ENCODE measurements at regions not wholly inside any gene's neighbourhood (a gene's known extent, or its start where the extent isn't known, plus 50 kb on each side); places are given as distances from the start of the nearest gene placed in this dataset.

GRCh38 chr9:92242260-92243136 is 51.0 kb downstream of the IARS1 start:
- intact Hi-C loops (cut with DNase I), result no loop called here
- DNase-seq (ENCODE audit: extremely low spot score in 2 of 2), result no peak
- H3K9me3 ChIP-seq, result no peaks in the 10 kb centered on the region
- TF ChIP-seq CTCF (IDR thresholded peaks at IDR 0.05), result peak in 1 of 3 experiments; percentile 33
- TF ChIP-seq POLR2A (IDR thresholded peaks at IDR 0.05), result no peak
- no peak overlapping the region for H3K4me3 ChIP-seq
- H3K36me3 ChIP-seq, result peaks cover 2 to 93% of the 10 kb centered on the region in 2 donors
- H3K27ac ChIP-seq, result no peak overlapping the region
- no peaks in the 10 kb centered on the region for H3K27me3 ChIP-seq
- no peaks in the 10 kb centered on the region for H3K4me1 ChIP-seq

GRCh38 chr9:92236915-92237314 is 56.6 kb downstream of the IARS1 start:
- no peak for TF ChIP-seq CTCF (IDR thresholded peaks at IDR 0.05)
- TF ChIP-seq POLR2A (IDR thresholded peaks at IDR 0.05), result no peak
- TF ChIP-seq POLR2AphosphoS5 (IDR thresholded peaks at IDR 0.05; ENCODE audit: insufficient read depth in 1 of 2, low read depth in 1 of 2), result no peak
- intact Hi-C loops (cut with DNase I), result no loop called here
- H3K36me3 ChIP-seq, result peaks cover 0 to 51% of the 10 kb centered on the region in 2 donors

GRCh38 chr9:92236465-92236864 is 57.0 kb downstream of the IARS1 start:
- intact Hi-C loops (cut with DNase I), result no loop called here
- H3K36me3 ChIP-seq, result peaks cover 0 to 46% of the 10 kb centered on the region in 2 donors
- DNase-seq (ENCODE audit: extremely low spot score in 2 of 2), result no peak

More at GRCh38 chr9:92236915-92237314, 56.6 kb downstream of the IARS1 start:
- Histone ChIP-seq H3K4me3 (no peak overlapping the region), H3K27me3 (no peaks in the 10 kb centered on the region), H3K4me1 (no peaks in the 10 kb centered on the region), H3K27ac (no peak overlapping the region), H3K9me3 (no peaks in the 10 kb centered on the region)
- DNase-seq (ENCODE audit: extremely low spot score in 2 of 2), result no peak

GRCh38 chr9:92234514-92234913 is 59.0 kb downstream of the IARS1 start:
- Histone ChIP-seq H3K4me3 (no peak overlapping the region), H3K36me3 (peaks cover 0 to 29% of the 10 kb centered on the region in 2 donors), H3K27ac (no peak overlapping the region), H3K9me3 (no peaks in the 10 kb centered on the region), H3K27me3 (no peaks in the 10 kb centered on the region), H3K4me1 (no peaks in the 10 kb centered on the region)
- DNase-seq (ENCODE audit: extremely low spot score in 2 of 2), result no peak
- intact Hi-C loops (cut with DNase I), result no loop called here
- TF ChIP-seq POLR2A (IDR thresholded peaks at IDR 0.05) (no peak), CTCF (IDR thresholded peaks at IDR 0.05) (no peak), POLR2AphosphoS5 (IDR thresholded peaks at IDR 0.05; ENCODE audit: insufficient read depth in 1 of 2, low read depth in 1 of 2) (no peak)

More at GRCh38 chr9:92236465-92236864, 57.0 kb downstream of the IARS1 start:
- no peaks in the 10 kb centered on the region for H3K4me1 ChIP-seq
- H3K4me3 ChIP-seq, result no peak overlapping the region
- H3K9me3 ChIP-seq, result no peaks in the 10 kb centered on the region
- H3K27me3 ChIP-seq, result no peaks in the 10 kb centered on the region
- no peak overlapping the region for H3K27ac ChIP-seq
- TF ChIP-seq POLR2AphosphoS5 (IDR thresholded peaks at IDR 0.05; ENCODE audit: insufficient read depth in 1 of 2, low read depth in 1 of 2) (no peak), CTCF (IDR thresholded peaks at IDR 0.05) (no peak)

GRCh38 chr9:92232190-92232589 is 61.3 kb downstream of the IARS1 start:
- TF ChIP-seq POLR2A (IDR thresholded peaks at IDR 0.05), result no peak
- TF ChIP-seq CTCF (IDR thresholded peaks at IDR 0.05), result no peak
- TF ChIP-seq POLR2AphosphoS5 (IDR thresholded peaks at IDR 0.05; ENCODE audit: insufficient read depth in 1 of 2, low read depth in 1 of 2), result no peak
- no peak for DNase-seq (ENCODE audit: extremely low spot score in 2 of 2)
- Histone ChIP-seq H3K27ac (no peak overlapping the region), H3K4me1 (no peaks in the 10 kb centered on the region), H3K36me3 (peaks cover 0 to 26% of the 10 kb centered on the region in 2 donors), H3K27me3 (no peaks in the 10 kb centered on the region), H3K4me3 (no peak overlapping the region), H3K9me3 (no peaks in the 10 kb centered on the region)
- intact Hi-C loops (cut with DNase I), result no loop called here

All from vagina (tissue), 2 donors.